ENCODE measurements at regions not wholly inside any gene's neighbourhood (a gene's known extent, or its start where the extent isn't known, plus 50 kb on each side); places are given as distances from the start of the nearest gene placed in this dataset.

GRCh38 chr4:29948451-29948850 lies 771.7 kb upstream of the PCDH7 start:
- no peak for TF ChIP-seq POLR2AphosphoS5 (IDR thresholded peaks at IDR 0.05; ENCODE audit: low read depth, low read length)
- no peak for TF ChIP-seq KDM4A (IDR thresholded peaks at IDR 0.05; ENCODE audit: low read depth, low read length, severe bottlenecking)
- Histone ChIP-seq H2BK120ac (replicated peaks; ENCODE audit: low read depth, low read length) (no peak overlapping the region), H3K4me3 (ENCODE audit: extremely low read depth in 1 of 4, insufficient read depth in 2 of 4, low read depth in 3 of 4, low read length in 4 of 4) (no peak overlapping the region), H2AK5ac (ENCODE audit: low read depth, low read length) (no peak overlapping the region), H3K4me1 (replicated peaks in 1 of 4; ENCODE audit: control insufficient read depth in 3 of 4, insufficient read depth in 4 of 4, low read length in 3 of 4) (no peaks in the 10 kb centered on the region), H3K23ac (ENCODE audit: insufficient read length) (no peak overlapping the region), H4K8ac (ENCODE audit: extremely low read depth, insufficient read depth, low read length) (no peak overlapping the region), H3K14ac (ENCODE audit: insufficient read length) (no peak overlapping the region), H3K4ac (replicated peaks; ENCODE audit: insufficient read length, low read depth, low read length) (no peak overlapping the region), H3K36me3 (ENCODE audit: control insufficient read depth in 2 of 4, insufficient read depth in 4 of 4, low read length in 3 of 4) (no peaks in the 10 kb centered on the region), H3K79me2 (ENCODE audit: control insufficient read depth in 1 of 2, insufficient read depth in 2 of 2, low read length in 2 of 2) (no peaks in the 10 kb centered on the region), H2BK5ac (ENCODE audit: low read depth, low read length) (no peak overlapping the region), H4K20me1 (replicated peaks in 1 of 2; ENCODE audit: control insufficient read depth in 1 of 2, insufficient read depth in 2 of 2, low read length in 2 of 2) (no peaks in the 10 kb centered on the region), H2BK15ac (ENCODE audit: low read length) (no peak overlapping the region), H3K79me1 (ENCODE audit: low read depth, low read length) (no peaks in the 10 kb centered on the region), H4K5ac (ENCODE audit: insufficient read length, low read depth, low read length) (no peak overlapping the region), H3K23me2 (ENCODE audit: low read depth, low read length) (no peaks in the 10 kb centered on the region), H3K4me2 (ENCODE audit: insufficient read depth in 1 of 2, low read depth in 2 of 2, low read length in 2 of 2) (no peak overlapping the region), H3K9me3 (ENCODE audit: insufficient read depth in 2 of 2, low read depth in 1 of 2, low read length in 1 of 2) (no peaks in the 10 kb centered on the region), H2AFZ (ENCODE audit: low read length) (no peak overlapping the region), H3K27me3 (replicated peaks in 1 of 4; ENCODE audit: control insufficient read depth in 3 of 4, extremely low read depth in 1 of 4, insufficient read depth in 3 of 4, low read length in 3 of 4) (no peaks in the 10 kb centered on the region), H3K18ac (ENCODE audit: extremely low read depth, low read length) (no peak overlapping the region), H2BK20ac (ENCODE audit: low read length) (no peak overlapping the region), H3K56ac (replicated peaks; ENCODE audit: insufficient read length, low read depth, low read length) (no peak overlapping the region), H2BK12ac (ENCODE audit: low read depth, low read length) (no peak overlapping the region), H3K9ac (replicated peaks in 1 of 4; ENCODE audit: extremely low read depth in 1 of 4, low read depth in 3 of 4, low read length in 3 of 4) (no peak overlapping the region), H3K27ac (ENCODE audit: low read depth, low read length) (no peak overlapping the region), H4K91ac (replicated peaks; ENCODE audit: insufficient read length, low read length) (no peak overlapping the region)
- DNase-seq (ENCODE audit: low read depth in 1 of 2, low spot score in 2 of 2) (no peak), FAIRE-seq (no peak)
- POLR2A ChIA-PET (ENCODE audit: partially characterized antibody), result no interaction called here
- 90% methylated on average over 2 of the region's 2 CpGs; no CpG with 5 or more reads in 1 of the 2 experiments for WGBS, 2 experiments (ENCODE audit: extremely low coverage in 1 of 2, insufficient coverage in 1 of 2, insufficient read length in 1 of 2, insufficient replicate concordance in 2 of 2, low coverage in 1 of 2, low lambda C conversion rate in 2 of 2, missing lambda C conversion rate in 1 of 2)
- CTCF ChIA-PET (ENCODE audit: partially characterized antibody), result no interaction called here
